LNCaP clone FGC (cell line): ENCODE measurements at regions not wholly inside any gene's neighbourhood (a gene's known extent, or its start where the extent isn't known, plus 50 kb on each side); places are given as distances from the start of the nearest gene placed in this dataset.

Experiments used
- DNase-seq: peaks from one replicate; pipeline ENCODE4 v3.0.0-alpha.2; 2011; ENCODE audit warnings: low read depth
- H3K4me3 ChIP-seq: 2 replicates; pipeline ENCODE4 v1.5.1; 2011; ENCODE audit warnings: mild to moderate bottlenecking, low read depth, low read length, control low read depth
- TF ChIP-seq, protein P1 (sequence below): IDR thresholded peaks from 2 replicates; pipeline ENCODE4 v1.5.1; 2012; ENCODE audit warnings: mild to moderate bottlenecking; ENCODE audit not compliant: control insufficient read depth, insufficient read depth; ENCODE audit errors: extremely low read depth

DNA sequence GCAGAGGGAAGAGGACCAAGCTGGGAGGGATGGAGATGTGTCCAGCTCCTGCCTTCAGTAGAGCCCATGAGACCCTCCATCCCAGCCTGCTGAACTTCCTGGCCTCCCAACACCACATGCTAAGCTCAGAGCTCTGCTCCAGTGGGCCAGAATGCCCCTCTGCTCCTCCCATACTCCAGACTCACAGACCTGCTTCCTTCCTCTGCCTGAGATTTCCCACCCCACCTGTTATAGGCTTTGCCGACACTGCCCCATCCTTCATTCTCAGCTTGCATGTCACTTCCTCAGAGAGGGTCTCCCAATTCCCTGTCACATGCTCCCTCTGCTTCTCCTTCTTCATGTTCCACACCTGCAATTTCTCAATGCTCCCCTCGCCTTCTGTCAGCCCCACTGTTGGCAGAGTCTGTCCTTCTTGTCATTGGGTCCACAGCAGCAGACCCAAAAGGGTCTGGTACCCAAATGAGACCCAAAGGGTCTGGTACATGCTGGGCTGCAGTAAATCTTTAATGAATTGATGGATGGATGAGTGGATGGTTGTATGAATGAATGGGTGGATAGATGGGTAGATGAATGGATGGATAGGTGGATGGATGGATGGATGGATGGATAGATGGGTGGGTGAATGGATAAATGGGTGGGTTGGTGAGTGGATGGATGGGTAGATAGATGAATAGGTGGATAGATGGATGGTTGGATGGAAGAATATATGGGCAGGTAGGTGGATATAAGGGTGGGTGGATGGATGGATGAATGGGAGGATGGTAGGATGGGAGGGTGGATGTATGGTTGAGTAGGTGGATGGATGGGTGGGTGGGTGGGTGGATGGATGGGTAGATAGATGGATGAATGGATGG, 105.3 kb upstream of the FGF3 start:
- H3K4me3 ChIP-seq = no peak overlapping the region
- no peak for DNase-seq
- TF ChIP-seq, protein P1, sequence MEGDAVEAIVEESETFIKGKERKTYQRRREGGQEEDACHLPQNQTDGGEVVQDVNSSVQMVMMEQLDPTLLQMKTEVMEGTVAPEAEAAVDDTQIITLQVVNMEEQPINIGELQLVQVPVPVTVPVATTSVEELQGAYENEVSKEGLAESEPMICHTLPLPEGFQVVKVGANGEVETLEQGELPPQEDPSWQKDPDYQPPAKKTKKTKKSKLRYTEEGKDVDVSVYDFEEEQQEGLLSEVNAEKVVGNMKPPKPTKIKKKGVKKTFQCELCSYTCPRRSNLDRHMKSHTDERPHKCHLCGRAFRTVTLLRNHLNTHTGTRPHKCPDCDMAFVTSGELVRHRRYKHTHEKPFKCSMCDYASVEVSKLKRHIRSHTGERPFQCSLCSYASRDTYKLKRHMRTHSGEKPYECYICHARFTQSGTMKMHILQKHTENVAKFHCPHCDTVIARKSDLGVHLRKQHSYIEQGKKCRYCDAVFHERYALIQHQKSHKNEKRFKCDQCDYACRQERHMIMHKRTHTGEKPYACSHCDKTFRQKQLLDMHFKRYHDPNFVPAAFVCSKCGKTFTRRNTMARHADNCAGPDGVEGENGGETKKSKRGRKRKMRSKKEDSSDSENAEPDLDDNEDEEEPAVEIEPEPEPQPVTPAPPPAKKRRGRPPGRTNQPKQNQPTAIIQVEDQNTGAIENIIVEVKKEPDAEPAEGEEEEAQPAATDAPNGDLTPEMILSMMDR = no peak

DNA sequence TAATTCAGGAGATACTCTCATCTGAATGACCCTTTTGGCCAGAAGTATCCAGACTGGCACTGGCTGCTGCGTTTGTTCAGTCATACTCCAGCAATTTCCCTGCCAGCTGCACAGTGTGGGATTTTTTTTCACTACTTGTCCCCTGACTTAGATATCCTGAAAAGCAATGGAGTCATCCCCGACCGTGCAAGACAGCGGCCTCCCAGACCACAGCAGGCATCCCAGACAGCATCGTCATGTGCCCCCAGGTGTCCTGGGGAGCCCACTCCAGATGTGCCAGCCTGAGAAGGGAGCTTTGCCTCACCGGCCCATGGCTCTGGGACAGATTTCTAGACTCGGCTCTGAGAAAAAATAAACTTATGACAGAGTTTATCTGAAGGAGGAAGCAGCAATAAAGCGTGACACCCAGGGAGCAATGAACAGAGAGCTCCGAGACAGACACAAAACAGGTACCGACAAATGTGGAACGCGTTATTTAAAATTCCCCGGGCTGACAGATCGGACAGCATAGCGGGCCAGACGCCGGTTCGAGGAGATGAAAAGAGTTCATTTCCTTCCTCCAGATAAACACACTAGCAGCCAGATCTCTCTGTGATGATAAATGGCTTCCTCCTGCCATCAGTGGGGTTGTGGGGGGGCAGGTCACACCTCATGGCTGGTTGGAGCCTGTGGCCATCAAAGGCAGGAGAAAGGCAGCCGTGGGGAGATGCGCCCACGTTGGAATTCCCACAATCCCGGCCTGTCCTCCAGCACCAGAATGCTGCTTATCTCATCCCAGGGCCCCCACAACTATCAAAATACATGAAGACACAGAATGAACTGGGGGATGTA, 106.4 kb upstream of the FGF3 start:
- H3K4me3 ChIP-seq = no peak overlapping the region
- TF ChIP-seq, protein P1 = no peak
- DNase-seq = no peak

GRCh38 chr11:69926376-69927050, 107.3 kb upstream of the FGF3 start:
- no peak for DNase-seq
- TF ChIP-seq, protein P1 = no peak
- no peak overlapping the region for H3K4me3 ChIP-seq

- H3K4me3 ChIP-seq = no peak overlapping the region
- TF ChIP-seq, protein P1 = no peak
- DNase-seq = no peak
These were observed 108.9 kb upstream of the FGF3 start for GRCh38 chr11:69928121-69928520.

GRCh38 chr11:69928975-69929374, 109.8 kb upstream of the FGF3 start:
- DNase-seq = no peak
- no peak overlapping the region for H3K4me3 ChIP-seq
- TF ChIP-seq, protein P1 = no peak

DNA sequence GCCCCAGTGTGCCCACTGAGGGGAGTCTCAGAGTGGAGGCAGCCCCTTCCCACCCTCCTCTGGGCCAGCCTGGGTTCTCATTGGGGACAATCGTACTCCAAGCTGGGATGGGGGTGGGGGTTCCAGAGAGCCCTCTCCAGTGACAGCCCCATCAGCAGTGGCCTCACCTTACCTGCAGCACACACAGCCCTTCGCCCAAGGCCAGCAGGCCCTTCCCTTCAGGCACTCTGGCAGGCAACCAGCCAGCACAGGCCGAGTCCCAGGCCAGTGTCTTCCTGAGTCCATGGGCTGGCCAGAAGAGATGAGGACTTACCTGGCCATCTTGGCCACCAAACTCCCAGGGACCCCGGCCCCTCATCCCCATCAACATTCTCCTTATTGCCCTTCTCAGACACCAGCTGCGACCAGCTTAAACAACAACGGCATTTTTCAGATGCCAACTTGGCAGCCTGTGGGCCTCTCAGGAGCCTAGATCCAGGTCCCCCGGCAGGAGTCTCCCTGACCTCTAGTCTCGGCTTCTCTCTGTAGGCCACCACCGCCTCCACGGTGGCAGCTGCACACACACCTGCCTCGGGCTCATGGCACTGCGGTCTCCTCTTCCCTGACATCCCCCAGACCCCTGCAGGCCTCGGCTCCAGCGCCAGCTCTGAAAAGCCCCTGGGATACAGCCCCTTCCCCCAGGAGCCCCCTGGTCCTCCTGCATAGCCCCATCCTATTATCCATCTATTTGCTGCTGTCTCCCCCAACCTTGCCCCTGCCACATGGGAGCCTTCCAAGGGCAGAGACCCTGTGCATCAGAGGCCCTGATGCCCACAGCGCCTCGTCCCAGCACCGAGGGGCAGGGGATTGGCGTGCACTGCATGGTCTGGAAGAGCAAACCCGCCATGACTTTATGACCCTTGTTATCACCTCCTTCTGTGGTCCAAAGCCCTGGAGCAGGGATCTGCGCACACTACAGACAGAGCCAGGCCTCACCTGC, 111.2 kb upstream of the FGF3 start:
- no peak for DNase-seq
- no peak overlapping the region for H3K4me3 ChIP-seq
- TF ChIP-seq, protein P1 = no peak
